ENCODE measurements at regions not wholly inside any gene's neighbourhood (a gene's known extent, or its start where the extent isn't known, plus 50 kb on each side); places are given as distances from the start of the nearest gene placed in this dataset.

DNA sequence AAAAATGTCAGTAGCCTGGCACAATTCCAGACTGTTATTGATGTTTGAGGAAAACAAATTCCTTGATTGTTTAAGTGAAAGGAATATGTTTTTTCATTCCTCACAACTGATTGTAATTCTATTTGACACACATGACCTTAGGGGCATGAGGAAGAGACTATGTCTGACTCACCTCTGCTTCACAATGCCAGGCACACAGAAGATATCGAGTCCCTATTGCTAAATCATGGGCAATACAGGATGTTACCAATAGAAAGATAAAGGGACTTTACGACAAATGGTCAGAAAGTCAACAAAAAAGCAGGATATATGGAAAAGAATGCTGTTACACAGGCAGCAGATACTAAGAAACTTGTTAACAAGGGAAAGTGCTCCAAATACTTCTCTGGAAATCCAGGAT lies 1903.5 kb downstream of the EFNA5 start:
- TF ChIP-seq EP300 (IDR thresholded peaks at IDR 0.05) (no peak), POLR2AphosphoS5 (IDR thresholded peaks at IDR 0.05) (no peak), POLR2A (IDR thresholded peaks at IDR 0.05) (no peak)
- TF ChIP-seq, protein P1, sequence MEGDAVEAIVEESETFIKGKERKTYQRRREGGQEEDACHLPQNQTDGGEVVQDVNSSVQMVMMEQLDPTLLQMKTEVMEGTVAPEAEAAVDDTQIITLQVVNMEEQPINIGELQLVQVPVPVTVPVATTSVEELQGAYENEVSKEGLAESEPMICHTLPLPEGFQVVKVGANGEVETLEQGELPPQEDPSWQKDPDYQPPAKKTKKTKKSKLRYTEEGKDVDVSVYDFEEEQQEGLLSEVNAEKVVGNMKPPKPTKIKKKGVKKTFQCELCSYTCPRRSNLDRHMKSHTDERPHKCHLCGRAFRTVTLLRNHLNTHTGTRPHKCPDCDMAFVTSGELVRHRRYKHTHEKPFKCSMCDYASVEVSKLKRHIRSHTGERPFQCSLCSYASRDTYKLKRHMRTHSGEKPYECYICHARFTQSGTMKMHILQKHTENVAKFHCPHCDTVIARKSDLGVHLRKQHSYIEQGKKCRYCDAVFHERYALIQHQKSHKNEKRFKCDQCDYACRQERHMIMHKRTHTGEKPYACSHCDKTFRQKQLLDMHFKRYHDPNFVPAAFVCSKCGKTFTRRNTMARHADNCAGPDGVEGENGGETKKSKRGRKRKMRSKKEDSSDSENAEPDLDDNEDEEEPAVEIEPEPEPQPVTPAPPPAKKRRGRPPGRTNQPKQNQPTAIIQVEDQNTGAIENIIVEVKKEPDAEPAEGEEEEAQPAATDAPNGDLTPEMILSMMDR (IDR thresholded peaks at IDR 0.05), result no peak
- WGBS, 2 donors, result 41 to 50% methylated on average over 2 of the region's 2 CpGs
- H3K4me3 ChIP-seq, result no peak overlapping the region
- intact Hi-C loops (cut with DNase I), result no loop called here
- H3K36me3 ChIP-seq, result no peaks in the 10 kb centered on the region
- no peak for DNase-seq
- no peak overlapping the region for H3K27ac ChIP-seq
- no peaks in the 10 kb centered on the region for H3K27me3 ChIP-seq
- H3K4me1 ChIP-seq, result no peaks in the 10 kb centered on the region
- peaks cover 0 to 6% (median 0%) of the 10 kb centered on the region in 4 donors for H3K9me3 ChIP-seq

DNA sequence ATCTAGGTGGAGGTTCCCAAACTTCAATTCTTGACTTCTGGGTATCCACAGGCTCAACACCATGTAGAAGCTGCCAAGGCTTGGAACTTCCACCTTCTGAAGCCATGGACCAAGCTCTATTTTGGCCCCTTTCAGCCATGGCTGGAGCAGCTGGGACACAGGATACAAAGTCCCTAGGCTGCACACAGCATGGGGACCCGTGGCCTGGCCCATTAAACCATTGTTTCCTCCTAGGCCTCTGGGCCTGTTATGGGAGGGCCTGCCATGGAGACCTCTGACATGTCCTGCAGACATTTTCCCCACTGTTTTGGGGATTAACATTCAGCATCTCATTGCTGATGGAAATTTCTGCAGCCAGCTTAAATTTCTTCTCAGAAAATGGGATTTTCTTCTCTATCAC lies 1908.0 kb downstream of the EFNA5 start:
- DNase-seq, result no peak
- Histone ChIP-seq H3K4me1 (no peaks in the 10 kb centered on the region), H3K27ac (no peak overlapping the region), H3K36me3 (no peaks in the 10 kb centered on the region), H3K27me3 (no peaks in the 10 kb centered on the region), H3K9me3 (peaks cover 0 to 19% (median 0%) of the 10 kb centered on the region in 4 donors), H3K4me3 (no peak overlapping the region)
- WGBS, 2 donors, result 23 to 54% methylated on average over 1 of the region's 1 CpG
- TF ChIP-seq EP300 (IDR thresholded peaks at IDR 0.05), result no peak
- no peak for TF ChIP-seq POLR2AphosphoS5 (IDR thresholded peaks at IDR 0.05)
- TF ChIP-seq, protein P1 (IDR thresholded peaks at IDR 0.05), result no peak
- TF ChIP-seq POLR2A (IDR thresholded peaks at IDR 0.05), result no peak
- intact Hi-C loops (cut with DNase I), result no loop called here

DNA sequence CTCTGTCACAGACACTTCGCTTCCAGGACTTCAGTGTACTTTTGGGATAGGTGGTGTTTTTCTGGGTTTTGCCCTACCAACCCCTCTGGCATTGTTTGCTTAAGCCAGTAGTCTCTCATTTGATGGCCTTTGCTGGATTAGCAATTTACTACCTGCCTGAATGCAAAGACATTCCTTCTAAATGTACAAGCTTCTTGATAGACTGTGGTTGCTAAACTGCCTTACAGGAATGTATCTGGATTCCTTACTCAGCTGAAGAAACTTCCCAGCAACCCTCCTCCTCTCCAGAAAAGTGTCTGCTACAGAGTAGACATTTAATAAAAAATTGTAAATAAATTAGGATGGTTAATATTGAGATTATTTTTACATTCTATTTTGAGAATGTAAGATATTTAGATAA lies 1916.7 kb downstream of the EFNA5 start:
- WGBS, 2 donors, result 64 to 82% methylated on average over 1 of the region's 1 CpG
- Histone ChIP-seq H3K4me3 (no peak overlapping the region), H3K27me3 (no peaks in the 10 kb centered on the region), H3K9me3 (no peaks in the 10 kb centered on the region), H3K4me1 (no peaks in the 10 kb centered on the region), H3K27ac (no peak overlapping the region), H3K36me3 (no peaks in the 10 kb centered on the region)
- TF ChIP-seq, protein P1 (IDR thresholded peaks at IDR 0.05), result no peak
- TF ChIP-seq POLR2A (IDR thresholded peaks at IDR 0.05) (no peak), POLR2AphosphoS5 (IDR thresholded peaks at IDR 0.05) (no peak), EP300 (IDR thresholded peaks at IDR 0.05) (no peak)
- intact Hi-C loops (cut with DNase I), result no loop called here
- no peak for DNase-seq

DNA sequence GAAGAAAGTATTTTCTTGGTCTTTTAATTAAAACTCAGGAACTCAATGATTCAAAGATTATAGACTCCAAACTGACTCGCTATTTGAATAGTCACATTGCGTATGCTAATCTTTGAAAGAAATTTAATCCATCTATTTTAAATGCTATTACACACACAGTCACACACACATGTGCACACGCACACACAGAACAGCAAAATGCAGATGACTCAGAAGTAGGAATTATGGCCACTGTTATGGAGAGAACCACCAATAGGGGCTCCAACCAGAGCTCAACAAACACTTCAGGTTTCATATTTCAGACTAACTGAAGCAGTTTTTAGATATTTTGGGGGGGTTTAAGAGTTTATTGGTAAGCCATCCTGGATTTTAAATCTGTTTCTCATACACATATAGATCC lies 1917.9 kb downstream of the EFNA5 start:
- Histone ChIP-seq H3K27me3 (no peaks in the 10 kb centered on the region), H3K9me3 (no peaks in the 10 kb centered on the region), H3K4me1 (no peaks in the 10 kb centered on the region), H3K4me3 (no peak overlapping the region), H3K27ac (no peak overlapping the region), H3K36me3 (no peaks in the 10 kb centered on the region)
- no peak for DNase-seq
- WGBS, 2 donors, result 93% methylated on average over 3 of the region's 3 CpGs
- intact Hi-C loops (cut with DNase I), result no loop called here
- TF ChIP-seq EP300 (IDR thresholded peaks at IDR 0.05) (no peak), POLR2A (IDR thresholded peaks at IDR 0.05) (no peak), POLR2AphosphoS5 (IDR thresholded peaks at IDR 0.05) (no peak)
- TF ChIP-seq, protein P1 (IDR thresholded peaks at IDR 0.05), result no peak

- intact Hi-C loops (cut with DNase I), result no loop called here
- no peaks in the 10 kb centered on the region for H3K36me3 ChIP-seq
- no peak for DNase-seq
- H3K4me3 ChIP-seq, result no peak overlapping the region
- H3K9me3 ChIP-seq, result no peaks in the 10 kb centered on the region
- no peaks in the 10 kb centered on the region for H3K4me1 ChIP-seq
- H3K27me3 ChIP-seq, result no peaks in the 10 kb centered on the region
- H3K27ac ChIP-seq, result no peak overlapping the region
- TF ChIP-seq, protein P1 (IDR thresholded peaks at IDR 0.05), result no peak
- no peak for TF ChIP-seq EP300 (IDR thresholded peaks at IDR 0.05)
- no peak for TF ChIP-seq POLR2AphosphoS5 (IDR thresholded peaks at IDR 0.05)
- no peak for TF ChIP-seq POLR2A (IDR thresholded peaks at IDR 0.05)
Measured at GRCh38 chr5:105751908-105752307, 1918.8 kb downstream of the EFNA5 start.

All from sigmoid colon (tissue), 6 donors.